Endometrium (tissue), 2 donors: ENCODE measurements at regions not wholly inside any gene's neighbourhood (a gene's known extent, or its start where the extent isn't known, plus 50 kb on each side); places are given as distances from the start of the nearest gene placed in this dataset.

ENCODE experiments used
- FAIRE-seq: peaks from 2 replicates; lab custom pipeline; 2012; peaks lifted over from hg19 to GRCh38; lab: Jason Lieb, UNC
- donor health status: control.
- donor health status: control.

GRCh38 chr15:57823325-57823882 is 116.9 kb downstream of the POLR2M start:
- FAIRE-seq = no peak

- FAIRE-seq = no peak
Observed at GRCh38 chr15:57824186-57824585, 117.7 kb downstream of the POLR2M start.

GRCh38 chr15:57827021-57827420 is 120.5 kb downstream of the POLR2M start:
- FAIRE-seq = no peak

- no peak for FAIRE-seq
Observed at GRCh38 chr15:57827971-57828370, 121.5 kb downstream of the POLR2M start.

GRCh38 chr15:57832183-57832582 is 125.7 kb downstream of the POLR2M start:
- no peak for FAIRE-seq

- no peak for FAIRE-seq
Observed at GRCh38 chr15:57835119-57835518, 128.6 kb downstream of the POLR2M start.

GRCh38 chr15:57849317-57849716 is 142.8 kb downstream of the POLR2M start:
- FAIRE-seq = no peak

- FAIRE-seq = no peak
Observed at GRCh38 chr15:57854531-57854930, 148.0 kb downstream of the POLR2M start.

GRCh38 chr15:57857871-57858270 is 151.4 kb downstream of the POLR2M start:
- no peak for FAIRE-seq

- no peak for FAIRE-seq
Observed at GRCh38 chr15:57859130-57859685, 152.7 kb downstream of the POLR2M start.

- peak; percentile 84 for FAIRE-seq
Observed at GRCh38 chr15:57861034-57861638, 154.6 kb downstream of the POLR2M start.

GRCh38 chr15:57861815-57862586 is 155.5 kb downstream of the POLR2M start:
- FAIRE-seq = no peak

- no peak for FAIRE-seq
Observed at GRCh38 chr15:57862761-57863160, 156.2 kb downstream of the POLR2M start.

GRCh38 chr15:57865294-57865693 is 158.8 kb downstream of the POLR2M start:
- FAIRE-seq = no peak

GRCh38 chr15:57866149-57866736 is 159.7 kb downstream of the POLR2M start:
- peak; percentile 23 for FAIRE-seq

- FAIRE-seq = no peak
Observed at GRCh38 chr15:57867970-57868798, 161.7 kb downstream of the POLR2M start.

- FAIRE-seq = no peak
Observed at GRCh38 chr15:57870667-57871066, 164.2 kb downstream of the POLR2M start.

- FAIRE-seq = no peak
Observed at GRCh38 chr15:57872281-57873030, 165.9 kb downstream of the POLR2M start.

GRCh38 chr15:57873564-57874209 is 167.2 kb downstream of the POLR2M start:
- FAIRE-seq = no peak

GRCh38 chr15:57875347-57875746 is 168.8 kb downstream of the POLR2M start:
- no peak for FAIRE-seq

GRCh38 chr15:57878573-57878972 is 172.1 kb downstream of the POLR2M start:
- FAIRE-seq = no peak
